Stomach (tissue), 8 donors: ENCODE measurements at regions not wholly inside any gene's neighbourhood (a gene's known extent, or its start where the extent isn't known, plus 50 kb on each side); places are given as distances from the start of the nearest gene placed in this dataset.
A peak's percentile ranks its signal among the peaks of the same experiment; 100 is the strongest.
"Not testable (repeated sequence)": the region's sequence is repeated elsewhere in the genome, so short reads cannot be mapped to it uniquely, and the experiment has no call there.

Experiments used
- DNase-seq, 2 donors: peaks; one replicate each; pipeline versions ENCODE4 v3.0.0 to v3.0.0-alpha.2; 2013 to 2019
- H3K27ac ChIP-seq, 5 donors: fragments of 200-600 bp in 4 of 5; sonication (generic) in 4 of 5; one replicate each; pipeline ENCODE4 v1.5.1; 2013 to 2019; ENCODE audit warnings: mild to moderate bottlenecking in 1 of 5, moderate library complexity in 1 of 5
- H3K27me3 ChIP-seq, 3 donors: fragments of 200-600 bp; sonication (generic); one replicate each; pipeline ENCODE4 v1.5.1; 2017 to 2019; ENCODE audit warnings: mixed run types in 1 of 3
- H3K36me3 ChIP-seq, 4 donors: fragments of 200-600 bp; sonication (generic); 1 replicate in 3 of 4; 2 replicates in 1 of 4; pipeline ENCODE4 v1.5.1; 2016 to 2019
- H3K4me1 ChIP-seq, 4 donors: fragments of 200-600 bp; sonication (generic); one replicate each; pipeline ENCODE4 v1.5.1; 2016 to 2019
- H3K4me3 ChIP-seq, 4 donors: fragments of 200-600 bp; sonication (generic) in 3 of 4; one replicate each; pipeline ENCODE4 v1.5.1; 2016 to 2019; ENCODE audit warnings: mild to moderate bottlenecking in 1 of 4
- H3K9me3 ChIP-seq, 4 donors: fragments of 200-600 bp; sonication (generic); one replicate each; pipeline ENCODE4 v1.5.1; 2016 to 2019
- CTCF ChIP-seq, 7 experiments: fragments of 450-650 bp in 4 of 7; fragments of 200-600 bp in 3 of 7; sonication (generic) in 3 of 7; IDR thresholded peaks; one replicate each; pipeline ENCODE4 v1.5.1; 2016 to 2019; ENCODE audit warnings: antibody characterized with exemption in 7 of 7, control low read depth in 2 of 7, mild to moderate bottlenecking in 1 of 7
- EP300 ChIP-seq: sonication (generic); formaldehyde crosslinking; IDR thresholded peaks from one replicate; pipeline ENCODE4 v1.6.1; 2017; ENCODE audit warnings: antibody characterized with exemption
- POLR2A ChIP-seq, 4 donors: fragments of 450-650 bp; IDR thresholded peaks; one replicate each; pipeline ENCODE4 v1.6.1; 2016; ENCODE audit warnings: antibody characterized with exemption in 4 of 4, control low read depth in 2 of 4, mild to moderate bottlenecking in 1 of 4, moderate library complexity in 1 of 4
- POLR2AphosphoS5 ChIP-seq, 3 donors: sonication (generic); formaldehyde crosslinking; IDR thresholded peaks; one replicate each; pipeline ENCODE4 v1.6.1; 2016; ENCODE audit warnings: antibody characterized with exemption in 3 of 3
- WGBS, 5 donors: extraction: QIAGEN DNeasy Blood & Tissue Kit in 3 of 5; methylation state at CpG; one replicate each; pipeline versions ENCODE4 v1.1.5 to v1.1.7; 2013 to 2018; 5-methylcytosine and 5-hydroxymethylcytosine counted together
- intact Hi-C: fragments of 100-400 bp; cut with DNase I; formaldehyde crosslinking; loops from one replicate; pipeline ENCODE4 v1.15.1; 2023; ENCODE audit warnings: low total_unique reads
- donor health status: healthy with polysubstance abuse.
- donor health status: Bipolar disorder and iron deficiency.
- donor health status: healthy.

- no peaks in the 10 kb centered on the region for H3K27me3 ChIP-seq
- no peak for TF ChIP-seq CTCF (IDR thresholded peaks at IDR 0.05)
- no peak for TF ChIP-seq POLR2AphosphoS5 (IDR thresholded peaks at IDR 0.05)
- no peak for TF ChIP-seq EP300
- TF ChIP-seq POLR2A (IDR thresholded peaks at IDR 0.05): no peak
- H3K4me3 ChIP-seq: no peak overlapping the region
- H3K9me3 ChIP-seq: no peaks in the 10 kb centered on the region
- DNase-seq: no peak
- 42 to 55% (median 51%) methylated on average over 3 of the region's 3 CpGs for WGBS, 5 donors
- H3K4me1 ChIP-seq: no peaks in the 10 kb centered on the region
- no peaks in the 10 kb centered on the region for H3K36me3 ChIP-seq
- H3K27ac ChIP-seq: no peak overlapping the region
- intact Hi-C loops: no loop called here
Measured at GRCh38 chr4:43146198-43146597, 253.7 kb downstream of the GRXCR1 start.

- Histone ChIP-seq H3K9me3 (no peaks in the 10 kb centered on the region), H3K4me1 (no peaks in the 10 kb centered on the region), H3K4me3 (no peak overlapping the region), H3K27me3 (no peaks in the 10 kb centered on the region), H3K27ac (no peak overlapping the region), H3K36me3 (no peaks in the 10 kb centered on the region)
- DNase-seq: no peak
- WGBS, 5 donors: 75 to 94% (median 86%) methylated on average over 2 of the region's 2 CpGs
- TF ChIP-seq POLR2AphosphoS5 (IDR thresholded peaks at IDR 0.05) (no peak), POLR2A (IDR thresholded peaks at IDR 0.05) (no peak), CTCF (IDR thresholded peaks at IDR 0.05) (no peak), EP300 (no peak)
- intact Hi-C loops: no loop called here
Measured at GRCh38 chr4:43148481-43148880, 256.0 kb downstream of the GRXCR1 start.

- H3K4me1 ChIP-seq: no peaks in the 10 kb centered on the region
- intact Hi-C loops: no loop called here
- peak in 1 of 2 donors; percentile 7 for DNase-seq
- 51 to 60% (median 58%) methylated on average over 5 of the region's 5 CpGs for WGBS, 5 donors
- H3K4me3 ChIP-seq: no peak overlapping the region
- no peaks in the 10 kb centered on the region for H3K27me3 ChIP-seq
- TF ChIP-seq POLR2AphosphoS5 (IDR thresholded peaks at IDR 0.05) (no peak), CTCF (IDR thresholded peaks at IDR 0.05) (no peak), EP300 (no peak), POLR2A (IDR thresholded peaks at IDR 0.05) (no peak)
- no peaks in the 10 kb centered on the region for H3K9me3 ChIP-seq
- H3K36me3 ChIP-seq: no peaks in the 10 kb centered on the region
- H3K27ac ChIP-seq: no peak overlapping the region
Measured at GRCh38 chr4:43163101-43163792, 270.7 kb downstream of the GRXCR1 start.

- intact Hi-C loops: no loop called here
- WGBS, 5 donors: 77 to 93% (median 86%) methylated on average over 4 of the region's 4 CpGs
Measured at GRCh38 chr4:43189741-43190140, 297.2 kb downstream of the GRXCR1 start.

GRCh38 chr4:43212576-43212975 is 320.1 kb downstream of the GRXCR1 start:
- DNase-seq, H3K4me3 ChIP-seq, H3K36me3 ChIP-seq, H3K27ac ChIP-seq, intact Hi-C loops, H3K4me1 ChIP-seq, H3K27me3 ChIP-seq, H3K9me3 ChIP-seq: not testable (repeated sequence)
- 88 to 95% (median 90%) methylated on average over 1 of the region's 1 CpG for WGBS, 5 donors

More at GRCh38 chr4:43189741-43190140, 297.2 kb downstream of the GRXCR1 start:
- Histone ChIP-seq H3K27ac (no peak overlapping the region), H3K27me3 (no peaks in the 10 kb centered on the region), H3K36me3 (no peaks in the 10 kb centered on the region), H3K4me1 (no peaks in the 10 kb centered on the region), H3K4me3 (no peak overlapping the region), H3K9me3 (no peaks in the 10 kb centered on the region)
- no peak for DNase-seq
- TF ChIP-seq POLR2AphosphoS5 (IDR thresholded peaks at IDR 0.05): no peak
- no peak for TF ChIP-seq POLR2A (IDR thresholded peaks at IDR 0.05)
- TF ChIP-seq EP300: no peak
- TF ChIP-seq CTCF (IDR thresholded peaks at IDR 0.05): no peak
